ENCODE measurements at regions not wholly inside any gene's neighbourhood (a gene's known extent, or its start where the extent isn't known, plus 50 kb on each side); places are given as distances from the start of the nearest gene placed in this dataset.
"Not testable (repeated sequence)": the region's sequence is repeated elsewhere in the genome, so short reads cannot be mapped to it uniquely, and the experiment has no call there.

DNA sequence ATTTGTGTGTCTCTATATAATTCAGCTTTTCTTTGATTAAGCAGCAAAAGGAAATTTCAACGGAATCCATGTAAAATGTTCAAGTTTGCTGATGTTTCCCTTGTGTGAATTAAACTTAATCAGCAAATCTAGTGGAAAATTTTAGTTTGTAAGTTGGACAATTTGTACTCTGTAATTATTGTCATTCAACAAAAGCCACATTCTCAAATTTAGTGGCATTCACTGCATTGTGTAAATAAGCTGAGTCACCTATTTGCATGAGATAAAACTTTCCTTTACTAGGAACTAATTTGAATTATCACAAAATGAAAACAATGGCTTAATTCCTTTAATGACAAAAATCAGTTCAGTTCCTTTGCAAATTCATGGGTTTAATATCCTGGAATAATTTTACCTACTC, 784.2 kb upstream of the CCDC179 start:
- no peak for DNase-seq (ENCODE audit: low read depth in 2 of 2)
- TF ChIP-seq, protein P1, sequence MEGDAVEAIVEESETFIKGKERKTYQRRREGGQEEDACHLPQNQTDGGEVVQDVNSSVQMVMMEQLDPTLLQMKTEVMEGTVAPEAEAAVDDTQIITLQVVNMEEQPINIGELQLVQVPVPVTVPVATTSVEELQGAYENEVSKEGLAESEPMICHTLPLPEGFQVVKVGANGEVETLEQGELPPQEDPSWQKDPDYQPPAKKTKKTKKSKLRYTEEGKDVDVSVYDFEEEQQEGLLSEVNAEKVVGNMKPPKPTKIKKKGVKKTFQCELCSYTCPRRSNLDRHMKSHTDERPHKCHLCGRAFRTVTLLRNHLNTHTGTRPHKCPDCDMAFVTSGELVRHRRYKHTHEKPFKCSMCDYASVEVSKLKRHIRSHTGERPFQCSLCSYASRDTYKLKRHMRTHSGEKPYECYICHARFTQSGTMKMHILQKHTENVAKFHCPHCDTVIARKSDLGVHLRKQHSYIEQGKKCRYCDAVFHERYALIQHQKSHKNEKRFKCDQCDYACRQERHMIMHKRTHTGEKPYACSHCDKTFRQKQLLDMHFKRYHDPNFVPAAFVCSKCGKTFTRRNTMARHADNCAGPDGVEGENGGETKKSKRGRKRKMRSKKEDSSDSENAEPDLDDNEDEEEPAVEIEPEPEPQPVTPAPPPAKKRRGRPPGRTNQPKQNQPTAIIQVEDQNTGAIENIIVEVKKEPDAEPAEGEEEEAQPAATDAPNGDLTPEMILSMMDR (IDR thresholded peaks at IDR 0.05; ENCODE audit: low read depth, low read length) = no peak
- H3K4me3 ChIP-seq (replicated peaks in 1 of 2; ENCODE audit: low read depth in 2 of 2, low read length in 2 of 2) = no peak overlapping the region

DNA sequence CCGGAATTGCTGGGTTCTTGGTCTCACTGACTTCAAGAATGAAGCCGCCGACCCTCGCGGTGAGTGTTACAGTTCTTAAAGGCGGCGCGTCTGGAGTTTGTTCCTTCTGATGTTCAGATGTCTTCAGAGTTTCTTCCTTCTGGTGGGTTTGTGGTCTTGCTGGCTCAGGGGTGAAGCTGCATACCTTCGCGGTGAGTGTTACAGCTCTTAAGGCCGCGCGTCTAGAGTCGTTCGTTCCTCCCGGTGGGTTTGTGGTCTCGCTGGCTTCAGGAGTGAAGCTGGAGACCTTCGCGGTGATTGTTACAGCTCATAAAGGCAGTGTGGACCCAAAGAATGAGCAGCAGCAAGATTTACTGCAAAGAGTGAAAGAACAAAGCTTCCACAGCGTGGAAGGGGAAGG, 792.1 kb upstream of the CCDC179 start:
- not testable (repeated sequence) for DNase-seq (ENCODE audit: low read depth in 2 of 2); H3K4me3 ChIP-seq (replicated peaks in 1 of 2; ENCODE audit: low read depth in 2 of 2, low read length in 2 of 2)

DNA sequence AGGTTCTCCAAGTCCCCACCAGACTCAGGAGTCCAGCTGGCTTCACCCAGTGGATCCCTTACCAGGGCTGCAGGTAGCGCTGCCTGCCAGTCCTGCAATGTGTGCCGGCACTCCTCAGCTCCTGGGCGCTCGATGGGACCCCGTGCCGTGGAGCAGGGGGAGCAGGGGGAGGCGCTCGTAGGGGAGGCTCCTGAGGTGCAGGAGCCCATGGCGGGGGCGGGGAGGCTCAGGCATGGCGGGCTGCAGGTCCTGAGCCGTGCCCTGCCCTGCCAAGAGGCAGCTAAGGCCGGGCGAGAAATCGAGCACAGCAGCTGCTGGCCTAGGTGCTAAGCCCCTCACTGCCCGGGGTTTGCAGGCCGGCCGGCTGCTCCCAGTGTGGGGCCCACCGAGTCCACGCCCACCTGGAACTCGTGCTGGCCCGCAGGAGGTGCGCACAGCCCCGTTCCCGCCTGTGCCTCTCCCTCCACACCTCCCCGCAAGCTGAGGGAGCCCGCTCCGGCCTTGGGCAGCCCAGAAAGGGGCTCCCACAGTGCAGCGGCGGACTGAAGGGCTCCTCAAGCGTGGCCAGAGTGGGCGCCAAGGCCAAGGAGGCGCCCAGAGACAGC, 792.9 kb upstream of the CCDC179 start:
- no peak for DNase-seq (ENCODE audit: low read depth in 2 of 2)

DNA sequence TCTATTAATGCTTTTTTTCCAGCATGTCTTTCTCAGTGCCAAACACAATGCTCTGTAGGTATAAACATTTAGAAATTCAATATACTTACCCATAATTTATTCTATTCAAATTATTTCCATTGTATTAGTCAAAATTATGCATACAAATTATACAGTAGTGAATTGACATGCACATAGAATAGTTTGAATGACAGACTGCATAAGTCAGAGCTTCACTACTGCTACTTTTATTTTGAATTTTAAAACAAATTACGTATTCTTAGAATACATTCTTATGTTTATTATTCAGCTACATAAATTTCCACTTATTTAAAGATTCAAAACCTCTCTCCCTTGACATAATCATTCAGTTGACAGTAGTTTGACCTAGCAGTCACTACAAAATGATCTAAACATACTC, 808.0 kb upstream of the CCDC179 start:
- TF ChIP-seq, protein P1 (IDR thresholded peaks at IDR 0.05; ENCODE audit: low read depth, low read length) = no peak
- DNase-seq (ENCODE audit: low read depth in 2 of 2) = no peak
- no peak overlapping the region for H3K4me3 ChIP-seq (replicated peaks in 1 of 2; ENCODE audit: low read depth in 2 of 2, low read length in 2 of 2)

More for the DNA sequence above, 792.9 kb upstream of the CCDC179 start:
- no peak overlapping the region for H3K4me3 ChIP-seq (replicated peaks in 1 of 2; ENCODE audit: low read depth in 2 of 2, low read length in 2 of 2)
- TF ChIP-seq, protein P1 (IDR thresholded peaks at IDR 0.05; ENCODE audit: low read depth, low read length) = no peak

DNA sequence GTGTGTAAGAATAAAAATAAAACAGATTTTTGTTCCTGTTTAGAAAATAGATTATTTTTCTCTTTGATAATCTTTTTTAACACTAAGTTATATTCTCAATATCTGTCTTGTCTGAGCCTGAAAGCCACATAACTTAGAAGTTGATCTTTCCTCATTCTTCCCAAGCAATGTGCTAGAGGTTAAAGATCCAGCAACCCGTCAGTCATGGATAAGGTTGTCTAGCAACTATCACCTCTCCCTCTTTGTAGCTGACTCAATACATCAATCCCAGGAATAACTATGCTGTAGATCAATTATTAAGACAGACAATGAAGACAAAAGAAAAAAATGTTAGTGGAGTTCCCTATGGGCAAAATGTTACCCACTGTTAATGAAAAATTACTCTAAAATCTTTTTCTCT, 813.1 kb upstream of the CCDC179 start:
- no peak for DNase-seq (ENCODE audit: low read depth in 2 of 2)
- TF ChIP-seq, protein P1 (IDR thresholded peaks at IDR 0.05; ENCODE audit: low read depth, low read length) = no peak
- no peak overlapping the region for H3K4me3 ChIP-seq (replicated peaks in 1 of 2; ENCODE audit: low read depth in 2 of 2, low read length in 2 of 2)

GRCh38 chr11:23674866-23675265, 814.6 kb upstream of the CCDC179 start:
- DNase-seq (ENCODE audit: low read depth in 2 of 2) = no peak
- no peak overlapping the region for H3K4me3 ChIP-seq (replicated peaks in 1 of 2; ENCODE audit: low read depth in 2 of 2, low read length in 2 of 2)
- TF ChIP-seq, protein P1 (IDR thresholded peaks at IDR 0.05; ENCODE audit: low read depth, low read length) = no peak

DNA sequence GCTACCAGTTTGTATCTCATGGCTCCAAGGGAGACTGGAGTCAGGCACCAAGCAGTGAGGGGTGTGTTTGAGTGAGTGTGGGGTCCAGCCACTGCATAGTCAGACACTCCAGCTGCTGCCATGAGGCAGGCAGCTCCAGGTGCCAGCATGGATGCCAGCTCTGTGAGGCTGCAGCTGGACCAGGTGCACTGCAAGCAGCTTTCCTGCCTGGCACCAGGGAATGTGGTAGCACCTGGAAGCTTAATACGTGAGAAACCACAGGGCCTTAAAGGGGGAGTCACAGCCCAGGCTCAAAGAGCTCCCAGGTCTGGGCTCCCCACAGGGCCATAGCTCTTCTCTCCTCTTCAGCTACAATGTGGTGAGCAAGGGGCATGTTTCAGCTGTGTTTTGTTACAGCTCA, 817.8 kb upstream of the LUZP2 start:
- DNase-seq (ENCODE audit: low read depth in 2 of 2) = no peak
- H3K4me3 ChIP-seq (replicated peaks in 1 of 2; ENCODE audit: low read depth in 2 of 2, low read length in 2 of 2) = no peak overlapping the region
- TF ChIP-seq, protein P1 (IDR thresholded peaks at IDR 0.05; ENCODE audit: low read depth, low read length) = no peak

Data from cardiac fibroblast (primary cell).